Ishikawa (cell line): ENCODE measurements at regions not wholly inside any gene's neighbourhood (a gene's known extent, or its start where the extent isn't known, plus 50 kb on each side); places are given as distances from the start of the nearest gene placed in this dataset.

Source experiments
- CEBPB ChIP-seq: IDR thresholded peaks from 2 replicates; pipeline ENCODE4 v1.6.1; 2012
- CREB1 ChIP-seq: IDR thresholded peaks from 2 replicates; pipeline ENCODE4 v1.6.1; 2012; ENCODE audit warnings: low read depth
- EGR1 ChIP-seq: IDR thresholded peaks from 2 replicates; pipeline ENCODE4 v1.6.1; 2012
- EP300 ChIP-seq: IDR thresholded peaks from 2 replicates; pipeline ENCODE4 v1.6.1; 2012; ENCODE audit warnings: borderline replicate concordance
- FOXM1 ChIP-seq: IDR thresholded peaks from 2 replicates; pipeline ENCODE4 v1.6.1; 2012; ENCODE audit warnings: low read depth, borderline replicate concordance
- NFIC ChIP-seq: IDR thresholded peaks from 2 replicates; pipeline ENCODE4 v1.6.1; 2012
- RAD21 ChIP-seq: IDR thresholded peaks from 2 replicates; pipeline ENCODE4 v1.6.1; 2012; ENCODE audit warnings: low read depth
- TAF1 ChIP-seq: IDR thresholded peaks from 2 replicates; pipeline ENCODE4 v1.6.1; 2012; ENCODE audit warnings: low read depth, mild to moderate bottlenecking
- TCF12 ChIP-seq: IDR thresholded peaks from 2 replicates; pipeline ENCODE4 v1.6.1; 2012; ENCODE audit warnings: low read depth
- TEAD4 ChIP-seq: IDR thresholded peaks from 2 replicates; pipeline ENCODE4 v1.6.1; 2012
- YY1 ChIP-seq: IDR thresholded peaks from 2 replicates; pipeline ENCODE4 v1.6.1; 2012; ENCODE audit warnings: low read depth
- ZBTB7A ChIP-seq: IDR thresholded peaks from 2 replicates; pipeline ENCODE4 v1.6.1; 2012; ENCODE audit warnings: low read depth
- TF ChIP-seq, protein P1 (sequence below): IDR thresholded peaks from 2 replicates; pipeline ENCODE4 v1.6.1; 2012
- TF ChIP-seq, protein P2 (sequence below): IDR thresholded peaks from 2 replicates; pipeline ENCODE4 v1.6.1; 2012
- TF ChIP-seq, protein P3 (sequence below): IDR thresholded peaks from 2 replicates; pipeline ENCODE4 v1.6.1; 2012; ENCODE audit warnings: low read depth, mild to moderate bottlenecking

DNA sequence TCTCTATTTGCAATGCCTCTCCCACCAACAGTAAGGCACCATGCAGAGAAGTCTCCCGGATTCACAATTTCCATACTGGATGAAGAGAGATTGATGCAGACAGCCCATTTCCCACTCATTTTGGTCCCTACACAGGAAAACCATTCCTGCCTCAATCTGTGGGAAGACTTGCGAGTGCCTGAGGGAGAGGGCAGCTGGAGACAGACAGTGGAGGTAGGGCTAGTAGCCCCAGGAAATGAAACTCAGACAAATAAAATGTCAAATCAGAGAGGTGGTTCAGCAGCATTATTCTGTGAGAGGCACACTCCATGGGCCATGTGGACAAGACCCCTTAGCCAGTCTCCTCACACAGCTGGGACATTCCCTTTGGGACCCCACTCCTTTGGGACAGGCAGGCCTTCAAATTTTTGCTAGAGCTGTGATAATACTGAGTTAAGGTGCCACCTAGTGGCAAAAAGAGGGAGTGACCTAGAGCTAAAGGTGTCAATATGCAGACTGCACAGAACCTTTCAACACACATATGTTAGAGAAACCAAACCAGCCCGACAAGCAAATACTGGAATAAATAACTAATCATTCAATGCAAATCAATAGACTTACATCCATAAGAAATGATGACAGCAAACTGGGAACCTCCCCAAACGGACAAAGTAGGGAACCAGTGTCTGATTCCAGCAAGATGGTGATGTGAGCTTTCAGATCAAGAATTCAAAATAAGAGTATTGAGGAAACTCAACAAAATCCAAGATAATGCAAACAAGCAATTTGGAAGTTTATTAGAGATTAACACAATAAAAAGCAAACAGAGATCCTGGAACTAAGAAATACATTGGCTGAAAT, 1865.3 kb upstream of the AGA start:
- TF ChIP-seq YY1: no peak
- TF ChIP-seq, protein P1, sequence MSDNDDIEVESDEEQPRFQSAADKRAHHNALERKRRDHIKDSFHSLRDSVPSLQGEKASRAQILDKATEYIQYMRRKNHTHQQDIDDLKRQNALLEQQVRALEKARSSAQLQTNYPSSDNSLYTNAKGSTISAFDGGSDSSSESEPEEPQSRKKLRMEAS: no peak
- TF ChIP-seq RAD21: peak; percentile 87

DNA sequence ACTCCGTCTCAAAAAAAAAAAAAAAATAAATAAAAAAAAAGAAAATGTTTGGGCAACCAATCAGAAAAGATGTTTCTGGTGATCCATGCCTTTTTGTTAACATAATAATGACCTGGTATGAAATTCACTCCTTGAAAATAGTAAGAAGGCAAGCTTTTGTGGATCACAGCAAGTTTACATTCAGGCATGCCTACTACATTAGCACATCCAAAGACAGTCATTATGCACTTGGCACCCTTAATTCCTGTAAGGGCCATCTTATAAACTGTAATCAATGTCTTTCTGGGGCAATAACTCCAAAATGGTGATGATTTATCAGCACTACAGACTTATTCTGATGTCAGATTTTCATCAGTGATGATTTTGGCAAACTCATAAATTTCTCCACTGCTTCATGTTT, 1871.6 kb upstream of the AGA start:
- no peak for TF ChIP-seq YY1

DNA sequence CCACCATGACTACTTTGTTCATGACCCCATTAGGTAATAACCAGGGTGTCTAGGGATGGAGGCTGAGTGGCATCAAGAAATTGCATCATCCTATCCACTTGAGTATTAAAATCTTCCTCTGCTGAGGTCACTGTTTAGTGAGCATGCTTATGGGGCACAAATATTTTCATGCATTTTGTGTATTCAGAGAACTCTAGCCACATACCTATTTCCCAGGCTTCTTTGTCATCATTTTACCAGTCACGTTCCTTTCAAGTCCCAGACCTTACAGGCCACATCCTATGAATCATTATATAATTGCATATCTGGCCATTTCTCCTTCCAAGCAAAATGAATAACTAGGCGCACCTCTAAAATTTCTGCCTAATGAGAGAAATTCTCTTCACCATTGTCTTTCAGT, 1882.9 kb upstream of the AGA start:
- TF ChIP-seq NFIC (no peak), CREB1 (no peak), FOXM1 (no peak), CEBPB (no peak), TAF1 (no peak), TEAD4 (no peak), RAD21 (no peak), EP300 (no peak), YY1 (no peak), ZBTB7A (no peak), EGR1 (no peak), TCF12 (no peak)
- TF ChIP-seq, protein P2, sequence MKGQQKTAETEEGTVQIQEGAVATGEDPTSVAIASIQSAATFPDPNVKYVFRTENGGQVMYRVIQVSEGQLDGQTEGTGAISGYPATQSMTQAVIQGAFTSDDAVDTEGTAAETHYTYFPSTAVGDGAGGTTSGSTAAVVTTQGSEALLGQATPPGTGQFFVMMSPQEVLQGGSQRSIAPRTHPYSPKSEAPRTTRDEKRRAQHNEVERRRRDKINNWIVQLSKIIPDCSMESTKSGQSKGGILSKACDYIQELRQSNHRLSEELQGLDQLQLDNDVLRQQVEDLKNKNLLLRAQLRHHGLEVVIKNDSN: no peak
- TF ChIP-seq, protein P1: no peak
- TF ChIP-seq, protein P3, sequence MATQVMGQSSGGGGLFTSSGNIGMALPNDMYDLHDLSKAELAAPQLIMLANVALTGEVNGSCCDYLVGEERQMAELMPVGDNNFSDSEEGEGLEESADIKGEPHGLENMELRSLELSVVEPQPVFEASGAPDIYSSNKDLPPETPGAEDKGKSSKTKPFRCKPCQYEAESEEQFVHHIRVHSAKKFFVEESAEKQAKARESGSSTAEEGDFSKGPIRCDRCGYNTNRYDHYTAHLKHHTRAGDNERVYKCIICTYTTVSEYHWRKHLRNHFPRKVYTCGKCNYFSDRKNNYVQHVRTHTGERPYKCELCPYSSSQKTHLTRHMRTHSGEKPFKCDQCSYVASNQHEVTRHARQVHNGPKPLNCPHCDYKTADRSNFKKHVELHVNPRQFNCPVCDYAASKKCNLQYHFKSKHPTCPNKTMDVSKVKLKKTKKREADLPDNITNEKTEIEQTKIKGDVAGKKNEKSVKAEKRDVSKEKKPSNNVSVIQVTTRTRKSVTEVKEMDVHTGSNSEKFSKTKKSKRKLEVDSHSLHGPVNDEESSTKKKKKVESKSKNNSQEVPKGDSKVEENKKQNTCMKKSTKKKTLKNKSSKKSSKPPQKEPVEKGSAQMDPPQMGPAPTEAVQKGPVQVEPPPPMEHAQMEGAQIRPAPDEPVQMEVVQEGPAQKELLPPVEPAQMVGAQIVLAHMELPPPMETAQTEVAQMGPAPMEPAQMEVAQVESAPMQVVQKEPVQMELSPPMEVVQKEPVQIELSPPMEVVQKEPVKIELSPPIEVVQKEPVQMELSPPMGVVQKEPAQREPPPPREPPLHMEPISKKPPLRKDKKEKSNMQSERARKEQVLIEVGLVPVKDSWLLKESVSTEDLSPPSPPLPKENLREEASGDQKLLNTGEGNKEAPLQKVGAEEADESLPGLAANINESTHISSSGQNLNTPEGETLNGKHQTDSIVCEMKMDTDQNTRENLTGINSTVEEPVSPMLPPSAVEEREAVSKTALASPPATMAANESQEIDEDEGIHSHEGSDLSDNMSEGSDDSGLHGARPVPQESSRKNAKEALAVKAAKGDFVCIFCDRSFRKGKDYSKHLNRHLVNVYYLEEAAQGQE: no peak

DNA sequence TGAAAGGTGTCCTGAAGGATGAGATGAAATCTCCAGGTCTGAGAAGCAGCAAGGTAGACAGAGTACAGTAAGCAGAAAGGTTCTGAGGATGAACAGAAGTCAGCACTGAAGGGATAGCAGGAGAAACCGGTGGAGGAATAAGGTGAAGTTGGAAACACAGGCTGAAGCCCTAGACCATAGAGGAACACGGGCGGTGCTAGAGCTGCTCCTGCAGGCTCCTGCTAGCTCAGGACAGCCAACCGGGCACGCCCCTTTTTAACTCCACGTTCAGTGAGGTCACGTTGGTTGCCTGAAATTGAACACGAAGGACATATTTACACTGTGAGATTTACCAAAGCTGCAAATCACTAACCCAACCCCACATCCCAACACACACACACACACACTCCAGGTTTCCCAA, 1886.4 kb upstream of the AGA start:
- TF ChIP-seq, protein P2: no peak
- no peak for TF ChIP-seq TCF12
- TF ChIP-seq EP300: no peak
- no peak for TF ChIP-seq TEAD4
- TF ChIP-seq NFIC: no peak
- no peak for TF ChIP-seq RAD21
- TF ChIP-seq TAF1: no peak
- no peak for TF ChIP-seq YY1

DNA sequence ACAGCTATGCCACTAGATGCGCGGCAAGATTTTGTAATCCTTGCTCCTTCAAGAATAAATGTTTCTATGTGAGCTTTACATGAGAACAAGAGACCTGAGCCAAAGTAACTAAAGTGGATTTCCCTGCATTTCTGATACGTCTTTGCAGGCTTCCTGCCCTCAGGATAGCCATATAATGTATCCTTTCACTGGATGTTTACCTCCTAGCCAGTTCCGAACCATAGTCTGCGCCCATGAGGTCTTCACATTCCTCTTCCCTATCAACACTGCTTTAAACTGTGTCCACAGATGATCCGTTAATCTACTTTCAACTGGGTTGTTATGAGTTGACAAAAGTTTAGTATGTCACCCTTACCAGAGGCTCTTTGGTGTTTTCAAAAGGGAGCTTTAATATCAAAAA, 1889.1 kb upstream of the AGA start:
- TF ChIP-seq TCF12 (no peak), EP300 (no peak), RAD21 (no peak), FOXM1 (no peak)
- TF ChIP-seq, protein P3: no peak

DNA sequence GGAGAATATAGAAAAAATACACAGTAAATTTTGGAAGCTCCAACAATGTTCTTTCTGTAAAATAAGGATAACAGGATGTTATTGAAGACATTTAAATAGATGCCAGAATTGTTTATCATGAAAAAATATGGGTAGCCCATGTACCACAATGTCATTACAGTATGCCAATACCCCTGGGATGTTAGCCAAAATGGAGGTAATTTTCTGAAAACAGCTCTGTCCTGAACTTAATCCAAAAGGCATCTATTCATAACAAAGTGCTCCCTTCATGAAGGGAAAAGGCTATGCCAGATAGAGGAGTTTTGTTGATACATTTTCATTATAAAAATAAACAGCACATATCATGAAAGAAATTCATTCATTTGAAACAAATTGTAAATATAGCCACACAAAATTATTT, 1902.6 kb upstream of the AGA start:
- no peak for TF ChIP-seq EP300

DNA sequence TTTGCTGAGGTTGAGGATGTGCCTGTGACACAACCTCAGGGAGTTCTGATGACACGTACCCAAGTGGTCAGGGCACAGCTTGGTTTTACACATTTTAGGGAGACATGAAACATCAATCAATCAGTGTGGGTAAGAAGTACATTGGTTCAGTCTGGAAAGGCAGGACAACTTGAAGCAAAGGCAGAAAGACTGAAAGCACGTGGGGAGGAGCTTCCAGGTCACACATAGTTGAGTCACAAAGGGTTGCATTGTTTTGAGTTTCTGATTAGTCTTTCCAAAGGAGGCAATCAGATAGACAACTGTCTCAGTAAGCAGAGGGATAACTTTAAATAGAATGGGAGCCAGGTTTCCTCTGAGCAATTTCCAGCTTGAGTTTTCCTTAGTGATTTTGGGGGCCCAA, 1910.0 kb upstream of the AGA start:
- TF ChIP-seq FOXM1 (no peak), CREB1 (no peak), TAF1 (no peak), CEBPB (no peak), NFIC (no peak), ZBTB7A (no peak), TEAD4 (no peak)
- TF ChIP-seq, protein P1: no peak
